NCI-H2227 (cell line): ENCODE measurements at regions not wholly inside any gene's neighbourhood (a gene's known extent, or its start where the extent isn't known, plus 50 kb on each side); places are given as distances from the start of the nearest gene placed in this dataset.
"Not testable (repeated sequence)": the region's sequence is repeated elsewhere in the genome, so short reads cannot be mapped to it uniquely, and the experiment has no call there.

Experiments
- DNase-seq: peaks from one replicate; lab custom pipeline; 2025; ENCODE audit not compliant: unreplicated experiment; lab: John Stamatoyannopoulos, UW

- DNase-seq = not testable (repeated sequence)
Observed at GRCh38 chr15:38852188-38852587, 287.6 kb upstream of the RASGRP1 start.

GRCh38 chr15:38853608-38854007, 289.0 kb upstream of the RASGRP1 start:
- DNase-seq = no peak

GRCh38 chr15:38854506-38854905, 289.9 kb upstream of the RASGRP1 start:
- no peak for DNase-seq

DNA sequence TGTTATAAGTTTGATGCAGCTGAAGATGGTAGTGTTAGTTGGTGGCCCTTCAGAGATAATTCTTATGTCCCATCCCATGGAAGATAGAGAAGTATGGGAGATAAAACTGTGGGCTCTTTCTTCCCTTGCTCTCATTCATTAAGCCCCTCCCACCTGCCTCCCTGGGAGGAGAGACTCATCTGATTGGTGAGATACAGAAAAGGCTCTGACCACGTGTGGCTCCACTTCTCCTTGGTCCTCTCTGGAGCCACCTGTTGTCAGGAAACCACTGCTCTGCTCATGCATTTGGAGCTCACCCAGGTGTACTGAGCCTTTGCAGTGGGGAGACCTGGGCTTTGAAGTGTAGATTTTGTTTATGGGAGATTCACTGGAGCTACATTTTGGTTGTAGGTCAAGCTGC, 293.2 kb upstream of the RASGRP1 start:
- no peak for DNase-seq

- no peak for DNase-seq
Observed at GRCh38 chr15:38859574-38859973, 295.0 kb upstream of the RASGRP1 start.

GRCh38 chr15:38860253-38860652, 295.6 kb upstream of the RASGRP1 start:
- no peak for DNase-seq

GRCh38 chr15:38860674-38861073, 296.1 kb upstream of the RASGRP1 start:
- no peak for DNase-seq

GRCh38 chr15:38861108-38861507, 296.5 kb upstream of the RASGRP1 start:
- DNase-seq = no peak

DNA sequence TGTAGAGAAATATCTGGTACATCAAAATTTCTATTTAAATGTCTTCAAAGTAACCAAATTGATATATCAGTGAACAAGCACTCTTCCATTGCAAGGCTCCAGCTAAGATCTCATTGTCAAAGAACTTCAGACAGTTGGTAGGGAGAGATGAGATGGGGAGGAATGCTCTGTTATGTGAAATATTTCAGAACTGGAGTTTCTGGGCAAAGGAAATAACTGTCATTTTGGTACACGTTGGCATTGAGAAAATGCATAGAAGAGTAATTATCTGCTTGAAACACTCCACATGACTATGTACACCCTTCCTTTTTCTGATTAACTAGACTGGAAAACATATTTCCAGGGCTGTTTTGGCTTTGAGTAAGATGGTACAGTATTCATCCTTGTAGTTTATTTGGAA, 297.5 kb upstream of the RASGRP1 start:
- DNase-seq = no peak

DNA sequence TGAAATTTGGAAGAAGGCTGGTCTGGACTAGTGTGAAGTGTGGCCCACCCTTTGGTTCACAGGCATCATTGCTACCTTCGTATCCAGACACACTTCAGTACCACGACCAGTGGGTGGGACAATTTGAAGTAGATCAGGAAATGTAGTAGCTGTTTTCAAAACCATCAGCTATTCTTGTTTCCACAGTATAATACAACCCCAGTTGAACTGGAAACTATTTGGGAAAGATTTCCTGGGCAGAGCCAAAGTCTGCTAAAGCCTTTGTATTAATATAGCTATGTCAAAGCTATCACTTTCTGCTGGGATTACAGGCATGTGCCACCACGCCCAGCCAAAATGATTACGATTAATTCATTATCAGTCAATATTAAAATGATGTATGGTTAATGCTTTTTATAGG, 298.8 kb upstream of the RASGRP1 start:
- DNase-seq = no peak

- no peak for DNase-seq
Observed at GRCh38 chr15:38864122-38864521, 299.5 kb upstream of the RASGRP1 start.

- DNase-seq = no peak
Observed at GRCh38 chr15:38864827-38865581, 300.4 kb upstream of the RASGRP1 start.

GRCh38 chr15:38867556-38867955, 302.9 kb upstream of the RASGRP1 start:
- no peak for DNase-seq

DNA sequence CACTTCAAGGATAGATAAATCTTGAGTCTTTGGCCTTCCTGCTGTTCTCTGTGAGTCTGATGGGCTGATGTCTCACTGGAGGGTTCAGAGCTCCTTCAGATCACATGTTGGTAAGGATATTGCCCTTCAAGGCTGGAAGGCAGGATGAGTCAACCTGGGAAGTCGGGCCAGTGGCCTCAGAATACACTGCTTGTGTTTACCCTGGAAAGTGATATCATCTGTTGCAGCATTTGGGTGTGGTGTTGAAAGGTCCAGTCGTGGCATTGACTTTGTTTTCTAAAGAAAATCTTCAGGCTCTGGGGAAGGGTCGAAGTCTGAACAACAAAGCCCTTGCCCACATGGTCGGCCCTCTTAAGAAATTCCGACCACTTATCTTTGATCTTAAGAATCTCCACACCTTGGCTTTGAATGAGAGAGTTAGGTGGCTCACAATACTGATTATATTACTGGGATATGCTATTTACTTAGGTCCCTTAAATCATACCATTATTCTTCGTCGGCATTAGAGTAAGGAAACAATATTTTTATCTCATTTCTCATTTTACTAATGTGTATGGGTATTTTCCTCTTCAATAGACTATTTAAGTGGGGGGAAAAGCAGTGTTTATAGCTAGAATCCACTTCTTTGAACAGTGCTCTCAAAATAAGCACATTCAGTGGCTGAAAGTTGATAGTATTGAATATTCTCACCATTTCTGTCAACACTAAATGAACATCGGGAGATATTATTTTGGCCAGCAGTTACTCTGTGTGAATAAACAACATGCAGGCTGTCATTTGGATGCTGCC, 303.9 kb upstream of the RASGRP1 start:
- DNase-seq = no peak

GRCh38 chr15:38871638-38872037, 307.0 kb upstream of the RASGRP1 start:
- no peak for DNase-seq

GRCh38 chr15:38872732-38873131, 308.1 kb upstream of the RASGRP1 start:
- no peak for DNase-seq

DNA sequence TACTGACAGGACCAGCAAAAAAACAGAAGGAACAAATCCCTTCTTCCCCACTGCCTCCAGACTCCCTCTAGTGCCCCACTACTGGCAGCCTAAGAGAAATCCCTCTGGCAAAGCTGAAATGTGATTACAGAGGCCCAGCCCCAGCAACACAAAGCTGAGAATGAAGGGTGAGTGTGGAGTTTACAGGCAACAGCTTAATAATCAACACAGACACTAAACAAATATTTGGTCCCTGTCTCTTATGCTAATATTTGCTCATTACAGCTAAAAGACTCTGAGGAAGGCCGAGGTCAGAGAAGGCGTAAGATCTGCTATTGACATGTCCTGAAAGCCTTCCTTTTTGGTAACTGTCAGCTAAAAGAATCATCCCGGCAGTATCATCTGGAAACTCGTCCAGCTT, 308.5 kb upstream of the RASGRP1 start:
- no peak for DNase-seq

DNA sequence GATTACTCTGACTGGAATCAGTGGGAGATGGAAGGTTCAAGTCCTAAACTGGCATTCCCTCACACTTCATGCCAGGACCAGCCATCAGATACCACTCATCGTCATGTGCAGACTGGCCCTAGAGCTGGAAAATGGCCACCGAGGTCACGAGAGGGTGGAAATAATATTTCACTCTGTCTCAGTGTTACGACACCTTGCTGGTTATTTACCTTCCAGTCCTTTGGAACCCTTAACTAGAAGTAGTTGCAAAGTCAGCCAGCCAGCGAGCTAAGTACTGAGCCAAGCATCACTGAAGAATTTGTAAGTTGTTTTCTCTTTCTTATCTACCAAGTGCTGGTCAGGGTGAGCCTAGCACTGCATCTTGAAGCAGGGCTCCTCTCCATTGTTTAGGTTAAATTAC, 309.9 kb upstream of the RASGRP1 start:
- DNase-seq = no peak

DNA sequence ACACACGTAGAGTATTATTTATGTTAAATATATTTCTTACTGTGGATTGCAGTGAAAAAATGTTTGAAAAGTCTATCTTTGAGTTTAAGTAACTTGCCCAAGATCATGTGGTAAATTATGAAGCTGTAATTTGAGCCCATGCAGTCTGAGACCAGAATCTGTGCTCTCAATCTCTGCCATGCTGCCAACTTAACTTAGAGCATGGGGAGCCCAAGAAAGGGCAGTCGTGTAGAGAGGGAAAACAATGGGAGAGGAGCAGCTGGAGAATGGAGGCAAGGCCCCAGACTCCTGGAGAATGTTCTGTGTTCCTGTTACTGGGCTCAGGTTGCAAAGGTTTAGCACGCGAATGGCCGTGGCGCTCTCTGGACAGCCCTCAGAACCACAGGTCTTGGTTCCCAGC, 311.6 kb upstream of the RASGRP1 start:
- DNase-seq = no peak

DNA sequence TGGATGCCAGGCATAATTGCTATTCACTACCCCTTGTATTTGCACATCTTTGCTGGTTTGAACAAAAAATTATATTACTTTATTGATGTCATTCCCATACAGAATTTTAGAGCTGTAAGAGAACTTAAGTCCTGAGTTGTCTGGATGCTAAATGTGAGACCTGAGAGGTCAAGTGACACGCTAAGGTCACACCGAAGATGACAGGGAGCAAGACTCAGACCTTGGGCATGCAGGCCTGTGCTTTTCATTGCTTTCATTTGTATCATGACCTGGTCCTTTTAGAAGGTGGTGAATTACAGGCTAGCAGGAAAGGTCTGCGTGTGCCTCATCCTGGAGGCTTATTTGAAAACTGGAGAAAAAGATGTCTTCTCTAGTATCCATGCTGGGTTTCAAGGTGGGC, 312.0 kb upstream of the RASGRP1 start:
- no peak for DNase-seq

DNA sequence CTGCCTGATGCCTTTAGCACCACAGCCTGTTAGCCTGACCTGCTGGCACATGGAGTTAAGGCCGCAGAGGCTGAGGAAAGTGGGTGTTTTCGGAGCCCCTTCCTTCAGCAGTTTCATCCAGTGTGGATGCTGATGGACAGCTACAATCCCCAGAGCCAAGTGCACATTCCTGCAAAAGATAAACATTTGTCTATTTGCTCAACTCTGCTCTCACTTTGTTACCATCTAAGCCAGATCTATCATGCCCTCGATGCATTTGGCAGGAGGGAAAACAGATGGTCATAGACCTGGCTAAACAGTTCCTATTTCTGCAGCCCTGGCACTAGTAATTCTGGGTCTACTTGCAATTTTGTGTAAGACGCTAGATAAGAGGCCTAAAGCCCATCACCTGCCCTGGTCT, 312.9 kb upstream of the RASGRP1 start:
- no peak for DNase-seq

GRCh38 chr15:38878026-38878425, 313.4 kb upstream of the RASGRP1 start:
- no peak for DNase-seq

GRCh38 chr15:38878926-38879325, 314.3 kb upstream of the RASGRP1 start:
- DNase-seq = no peak
